ENCODE measurements at regions not wholly inside any gene's neighbourhood (a gene's known extent, or its start where the extent isn't known, plus 50 kb on each side); places are given as distances from the start of the nearest gene placed in this dataset.
"Not testable (repeated sequence)": the region's sequence is repeated elsewhere in the genome, so short reads cannot be mapped to it uniquely, and the experiment has no call there.

- no peak for DNase-seq
These were observed 586.5 kb downstream of the SLITRK5 start for GRCh38 chr13:88257706-88258105.

GRCh38 chr13:88263808-88264207 is 592.6 kb downstream of the SLITRK5 start:
- DNase-seq: no peak

- DNase-seq: no peak
These were observed 610.7 kb downstream of the SLITRK5 start for GRCh38 chr13:88281841-88282240.

GRCh38 chr13:88285329-88285728 is 614.2 kb downstream of the SLITRK5 start:
- DNase-seq: no peak

GRCh38 chr13:88288326-88288725 is 617.2 kb downstream of the SLITRK5 start:
- no peak for DNase-seq

- not testable (repeated sequence) for DNase-seq
These were observed 620.6 kb downstream of the SLITRK5 start for GRCh38 chr13:88291731-88292130.

- no peak for DNase-seq
These were observed 623.2 kb downstream of the SLITRK5 start for GRCh38 chr13:88294368-88294767.

DNA sequence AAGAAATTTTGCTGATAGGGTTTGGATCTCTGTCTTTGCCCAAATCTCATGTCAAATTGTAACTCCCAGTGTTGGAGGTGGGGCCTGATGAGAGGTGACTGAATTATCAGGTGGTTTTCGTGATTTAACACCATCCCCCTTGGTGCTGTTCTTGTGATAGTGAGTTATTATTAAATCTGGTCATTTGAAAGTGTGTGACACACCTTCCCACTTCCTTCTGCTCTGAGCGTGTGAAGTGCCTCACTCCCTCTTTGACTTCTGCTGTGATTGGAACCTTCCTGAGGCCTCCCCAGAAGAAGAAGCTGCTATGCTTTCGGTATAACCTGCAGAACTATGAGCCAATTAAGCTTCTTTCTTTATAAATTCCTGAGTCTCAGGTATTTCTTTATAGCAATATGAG is 632.0 kb downstream of the SLITRK5 start:
- DNase-seq: no peak

DNA sequence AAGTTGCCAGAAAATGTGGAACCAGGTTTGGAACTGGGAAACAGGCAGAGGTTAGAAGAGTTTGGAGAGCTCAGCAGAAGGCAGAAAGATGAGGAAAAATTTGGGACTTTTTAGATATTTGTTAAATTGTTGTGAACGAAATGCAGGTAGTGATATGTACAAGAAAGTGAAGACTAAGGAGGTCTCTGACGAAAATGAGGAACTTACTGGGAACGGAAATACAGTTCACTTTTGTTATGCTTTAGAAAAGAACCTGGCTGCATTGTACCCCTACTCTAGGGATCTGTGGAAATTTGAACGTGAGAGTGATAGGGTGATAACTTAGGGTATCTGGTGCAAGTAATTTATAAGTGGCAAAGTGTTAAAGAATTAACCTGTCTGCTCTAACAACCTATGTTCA is 632.4 kb downstream of the SLITRK5 start:
- DNase-seq: no peak

DNA sequence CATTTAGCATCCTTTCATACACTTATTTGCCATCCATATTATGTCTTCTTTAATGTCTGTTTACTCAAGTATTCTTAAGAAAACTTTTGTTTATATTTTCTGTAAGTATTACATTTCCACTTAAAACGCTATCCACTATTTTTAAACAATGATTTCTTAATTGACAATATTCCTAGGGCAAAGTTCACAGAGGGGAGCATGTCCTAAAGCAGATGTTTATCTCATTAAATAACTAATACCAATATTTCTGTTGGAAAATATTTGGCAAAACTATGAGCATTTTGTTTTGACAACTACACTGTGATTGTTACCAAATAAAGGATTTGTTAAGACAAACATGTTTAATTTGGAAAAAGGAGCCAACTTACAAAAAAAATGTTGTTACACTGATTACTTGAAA is 643.3 kb downstream of the SLITRK5 start:
- no peak for DNase-seq

GRCh38 chr13:88329066-88329465 is 657.9 kb downstream of the SLITRK5 start:
- DNase-seq: no peak

GRCh38 chr13:88339271-88339741 is 668.1 kb downstream of the SLITRK5 start:
- no peak for DNase-seq

DNA sequence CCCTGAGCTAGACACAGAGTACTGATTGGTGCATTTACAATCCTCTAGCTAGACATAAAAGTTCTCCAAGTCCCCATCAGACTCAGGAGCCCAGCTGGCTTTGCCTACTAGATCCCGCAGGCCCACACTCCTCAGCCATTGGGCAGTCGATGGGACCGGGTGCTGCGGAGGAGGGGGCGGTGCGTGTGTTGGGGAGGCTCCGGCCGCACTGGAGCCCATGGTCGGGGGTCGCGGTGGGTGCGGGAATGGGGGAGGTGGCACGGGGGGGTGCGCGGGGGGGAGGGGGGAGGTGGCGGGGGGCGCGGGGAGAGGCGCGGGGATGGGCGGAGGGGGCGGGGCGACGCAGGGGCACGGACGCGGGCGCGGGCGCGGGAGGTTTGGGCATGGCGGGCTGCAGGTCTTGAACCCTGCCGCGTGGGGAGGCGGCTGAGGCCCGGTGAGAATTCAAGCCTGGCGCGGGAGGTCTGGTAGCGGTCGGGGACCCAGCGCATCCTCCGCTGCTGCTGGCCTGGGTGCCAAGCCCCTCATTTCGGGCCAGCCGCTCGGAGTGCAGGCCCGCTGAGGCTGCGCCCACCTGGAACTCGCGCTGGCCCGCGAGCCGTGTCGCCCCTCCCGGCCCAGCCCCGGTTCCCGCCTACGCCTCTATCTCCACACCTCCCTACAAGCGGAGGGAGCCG is 674.1 kb downstream of the SLITRK5 start:
- DNase-seq: no peak

DNA sequence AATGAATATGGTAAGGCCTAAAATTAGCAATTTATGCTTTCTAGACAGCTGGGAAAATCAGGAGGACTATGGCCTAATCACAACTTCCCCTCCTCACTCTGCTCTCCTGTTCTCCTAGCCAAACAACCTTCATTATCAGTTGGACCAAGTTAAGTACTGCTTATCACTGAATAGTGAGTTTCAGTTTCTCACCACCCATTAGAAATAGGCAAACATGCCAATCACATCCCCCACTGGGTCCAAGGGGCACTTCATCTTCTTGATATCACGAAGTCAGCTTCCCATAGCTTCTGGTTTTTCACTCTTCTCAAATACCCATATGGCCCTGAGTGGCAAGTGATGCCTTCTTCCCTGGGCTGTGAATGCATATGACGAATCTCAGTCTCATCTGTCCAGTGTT is 689.6 kb downstream of the SLITRK5 start:
- DNase-seq: no peak

DNA sequence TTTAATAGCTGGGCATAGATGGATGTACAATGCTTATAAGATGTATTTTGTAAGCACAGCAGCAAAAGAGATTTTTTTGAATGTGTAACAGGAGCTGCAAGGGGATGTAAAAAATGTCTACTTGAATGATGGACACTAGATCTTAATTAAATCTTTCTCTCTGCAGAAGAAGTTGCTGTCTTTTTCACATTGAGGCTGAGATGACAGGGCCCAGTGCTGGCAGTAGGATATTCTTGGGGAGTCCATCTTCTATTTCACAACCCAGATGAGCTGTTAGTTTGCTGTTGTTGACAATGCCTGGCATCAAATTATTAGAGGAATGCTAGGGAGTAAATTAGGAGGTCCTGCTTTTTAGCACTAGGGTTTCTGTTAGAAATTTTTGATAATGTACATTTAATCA is 698.7 kb downstream of the SLITRK5 start:
- DNase-seq: no peak

- no peak for DNase-seq
These were observed 705.7 kb downstream of the SLITRK5 start for GRCh38 chr13:88376760-88377388.

- DNase-seq: no peak
These were observed 706.7 kb downstream of the SLITRK5 start for GRCh38 chr13:88377852-88378251.

GRCh38 chr13:88384542-88384941 is 713.4 kb downstream of the SLITRK5 start:
- no peak for DNase-seq

DNA sequence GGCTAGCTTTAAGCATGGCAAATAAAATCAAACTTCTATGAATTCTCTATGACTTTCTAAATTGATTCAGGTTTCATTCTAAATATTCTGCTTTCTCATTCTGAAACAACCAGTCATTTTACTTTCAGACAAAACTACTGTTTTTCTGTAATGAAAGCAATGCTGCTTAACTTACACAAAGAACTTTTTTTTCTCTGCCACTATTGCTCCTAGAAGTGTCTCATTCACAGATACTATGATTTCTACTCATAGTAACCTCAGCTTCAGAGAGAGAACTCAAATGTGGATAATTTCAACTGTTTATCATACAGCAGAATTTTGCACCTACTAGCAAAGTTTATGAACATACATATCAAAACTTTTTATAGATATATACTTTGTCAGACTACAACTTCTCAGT is 724.6 kb downstream of the SLITRK5 start:
- DNase-seq: no peak

- no peak for DNase-seq
These were observed 740.5 kb downstream of the SLITRK5 start for GRCh38 chr13:88411696-88412095.

GRCh38 chr13:88417801-88418200 is 746.6 kb downstream of the SLITRK5 start:
- DNase-seq: no peak

- no peak for DNase-seq
These were observed 753.3 kb downstream of the SLITRK5 start for GRCh38 chr13:88424463-88424862.

DNA sequence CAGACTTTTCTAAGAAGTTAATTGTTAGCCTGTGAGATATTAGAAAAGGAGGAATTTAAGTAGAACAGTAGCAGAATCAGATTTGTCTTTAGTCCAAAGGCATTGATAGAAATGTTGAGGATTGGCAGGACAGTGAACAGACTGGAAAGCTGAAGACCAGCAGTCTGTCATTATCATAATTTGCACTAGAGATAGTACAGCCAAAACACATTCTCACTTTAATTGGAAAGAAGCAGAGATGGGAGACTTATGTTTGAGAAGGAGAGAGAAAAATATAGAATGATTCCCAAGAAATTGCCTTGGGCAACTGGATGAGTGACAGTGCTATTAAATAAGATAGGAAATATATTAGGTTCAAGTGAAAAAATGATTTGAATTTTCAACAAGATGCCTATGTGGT is 755.5 kb downstream of the SLITRK5 start:
- DNase-seq: no peak

DNA sequence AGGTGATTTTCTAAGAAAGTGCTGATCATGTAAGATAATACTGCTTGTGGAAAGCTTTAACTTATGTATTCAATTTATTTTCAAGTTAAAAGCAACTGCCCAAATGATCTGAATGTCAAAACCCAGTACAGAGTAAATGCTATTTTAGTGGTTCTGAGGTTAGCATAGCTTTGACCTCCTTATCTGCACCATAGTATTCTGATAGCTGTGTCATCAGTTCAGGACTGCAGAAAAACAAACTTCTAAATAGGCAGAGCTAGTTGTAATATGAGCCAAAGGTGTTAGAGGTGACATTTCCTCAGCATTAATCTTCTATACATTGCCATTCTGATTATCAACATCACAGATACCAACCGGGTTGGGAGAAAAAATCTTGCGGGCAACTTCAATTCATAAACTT is 758.7 kb downstream of the SLITRK5 start:
- DNase-seq: no peak

DNA sequence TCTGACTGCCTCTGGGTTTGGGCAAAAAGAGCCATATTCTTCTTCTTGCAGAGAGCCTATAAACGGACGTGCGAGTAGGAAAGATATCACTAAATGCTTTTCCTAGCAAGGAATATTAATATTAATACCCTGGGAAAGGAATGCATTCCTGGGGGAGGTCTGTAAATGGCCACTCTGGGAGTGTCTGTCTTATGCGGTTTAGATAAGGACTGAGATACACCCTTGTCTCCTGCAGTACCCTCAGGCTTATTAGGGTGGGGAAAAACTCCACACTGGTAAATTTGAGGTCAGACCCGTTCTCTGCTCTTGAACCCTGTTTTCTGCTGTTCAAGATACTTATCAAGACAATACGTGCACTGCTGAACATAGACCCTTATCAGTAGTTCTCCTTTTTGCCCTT is 763.8 kb downstream of the SLITRK5 start:
- no peak for DNase-seq

All from GDM1 (cell line).